H1 (cell line): ENCODE measurements at regions not wholly inside any gene's neighbourhood (a gene's known extent, or its start where the extent isn't known, plus 50 kb on each side); places are given as distances from the start of the nearest gene placed in this dataset.

Source experiments
- CTCF ChIA-PET: fragments of 300-600 bp; sonication (Branson Sonifier 250); formaldehyde crosslinking; loops from one replicate; lab custom pipeline; 2021; ENCODE audit not compliant: partially characterized antibody; lab: Charles Lee
- POLR2A ChIA-PET: fragments of 300-600 bp; sonication (Branson Sonifier 250); formaldehyde crosslinking; loops from one replicate; lab custom pipeline; 2021; ENCODE audit warnings: inconsistent platforms; ENCODE audit not compliant: partially characterized antibody; lab: Charles Lee
- DNase-seq, 2 experiments: peaks; one replicate each; pipeline versions ENCODE4 v3.0.0 to v3.0.0-alpha.2; 2010 to 2022; ENCODE audit warnings: low spot score in 2 of 2, low read depth in 1 of 2, mixed read lengths in 1 of 2
- FAIRE-seq: peaks from 2 replicates; lab custom pipeline; 2011; peaks lifted over from hg19 to GRCh38; lab: Jason Lieb, UNC
- H2AFZ ChIP-seq: 2 replicates; pipeline ENCODE4 v1.8.1; 2012; ENCODE audit warnings: low read length, inconsistent platforms
- H2AK5ac ChIP-seq: 2 replicates; pipeline ENCODE4 v1.6.1; 2013; ENCODE audit warnings: low read depth, low read length
- H2BK120ac ChIP-seq: replicated peaks from 2 replicates; pipeline ENCODE3; 2013; ENCODE audit warnings: low read depth, low read length, inconsistent platforms
- H2BK12ac ChIP-seq: 2 replicates; pipeline ENCODE4 v1.6.1; 2013; ENCODE audit warnings: low read depth, low read length
- H2BK15ac ChIP-seq: 2 replicates; pipeline ENCODE4 v1.6.1; 2013; ENCODE audit warnings: low read length
- H2BK20ac ChIP-seq: 2 replicates; pipeline ENCODE4 v1.6.1; 2013; ENCODE audit warnings: low read length
- H2BK5ac ChIP-seq: 2 replicates; pipeline ENCODE4 v1.6.1; 2013; ENCODE audit warnings: low read depth, low read length
- H3K14ac ChIP-seq: 2 replicates; pipeline ENCODE4 v1.6.1; 2013; ENCODE audit warnings: inconsistent platforms; ENCODE audit not compliant: insufficient read length
- H3K18ac ChIP-seq: 2 replicates; pipeline ENCODE4 v1.6.1; 2013; ENCODE audit warnings: low read length; ENCODE audit errors: extremely low read depth
- H3K23ac ChIP-seq: 2 replicates; pipeline ENCODE4 v1.6.1; 2013; ENCODE audit warnings: inconsistent platforms; ENCODE audit not compliant: insufficient read length
- H3K23me2 ChIP-seq: 2 replicates; pipeline ENCODE4 v1.6.1; 2013; ENCODE audit warnings: low read depth, low read length
- H3K27ac ChIP-seq: 2 replicates; pipeline ENCODE4 v1.6.1; 2011; ENCODE audit warnings: low read depth, low read length, inconsistent platforms
- H3K27me3 ChIP-seq, 4 experiments: replicated peaks in 1 of 4; 1 replicate in 1 of 4; 2 replicates in 3 of 4; pipeline versions ENCODE4 v1.6.1 to v1.8.1; 2011 to 2013; ENCODE audit warnings: low read length in 3 of 4, mild to moderate bottlenecking in 3 of 4, inconsistent platforms in 2 of 4, mixed read lengths in 2 of 4, moderate library complexity in 1 of 4; ENCODE audit not compliant: control insufficient read depth in 3 of 4, insufficient read depth in 3 of 4; ENCODE audit errors: extremely low read depth in 1 of 4
- H3K36me3 ChIP-seq, 4 experiments: 2 replicates each; pipeline versions ENCODE4 v1.6.1 to v1.8.1; 2011 to 2013; ENCODE audit warnings: mild to moderate bottlenecking in 4 of 4, low read length in 3 of 4, moderate library complexity in 2 of 4, control low read depth in 1 of 4, inconsistent platforms in 1 of 4; ENCODE audit not compliant: insufficient read depth in 4 of 4, control insufficient read depth in 2 of 4
- H3K4ac ChIP-seq: replicated peaks from 2 replicates; pipeline ENCODE3; 2013; ENCODE audit warnings: low read length, low read depth, mixed read lengths, inconsistent platforms; ENCODE audit not compliant: insufficient read length
- H3K4me1 ChIP-seq, 4 experiments: replicated peaks in 1 of 4; 1 replicate in 1 of 4; 2 replicates in 3 of 4; pipeline versions ENCODE4 v1.6.1 to v1.8.1; 2011 to 2013; ENCODE audit warnings: low read length in 3 of 4, inconsistent platforms in 2 of 4, mixed read lengths in 1 of 4; ENCODE audit not compliant: insufficient read depth in 4 of 4, control insufficient read depth in 3 of 4
- H3K4me2 ChIP-seq, 2 experiments: 2 replicates each; pipeline versions ENCODE4 v1.6.1 to v1.8.1; 2011 to 2013; ENCODE audit warnings: low read depth in 2 of 2, low read length in 2 of 2, control low read depth in 1 of 2, inconsistent platforms in 1 of 2, mild to moderate bottlenecking in 1 of 2; ENCODE audit not compliant: insufficient read depth in 1 of 2
- H3K4me3 ChIP-seq, 4 experiments: fragments of 200-600, 300-600 bp in 1 of 4; sonication (generic), shearing (Covaris generic), sonication (Bioruptor Twin) in 1 of 4; 2 replicates each; pipeline versions ENCODE4 v1.5.1 to v1.8.1; 2011 to 2016; ENCODE audit warnings: low read length in 4 of 4, low read depth in 3 of 4, control low read depth in 2 of 4, inconsistent platforms in 2 of 4, mild to moderate bottlenecking in 2 of 4, mixed read lengths in 1 of 4, moderate library complexity in 1 of 4; ENCODE audit not compliant: insufficient read depth in 2 of 4; ENCODE audit errors: extremely low read depth in 1 of 4
- H3K56ac ChIP-seq: replicated peaks from 2 replicates; pipeline ENCODE3; 2013; ENCODE audit warnings: low read depth, mild to moderate bottlenecking, mixed read lengths, low read length, inconsistent platforms; ENCODE audit not compliant: insufficient read length
- H3K79me1 ChIP-seq: 2 replicates; pipeline ENCODE4 v1.6.1; 2013; ENCODE audit warnings: low read depth, low read length, control low read depth
- H3K79me2 ChIP-seq, 2 experiments: 2 replicates each; pipeline versions ENCODE4 v1.6.1 to v1.8.1; 2012 to 2013; ENCODE audit warnings: low read length in 2 of 2, mild to moderate bottlenecking in 2 of 2, inconsistent platforms in 1 of 2; ENCODE audit not compliant: insufficient read depth in 2 of 2, control insufficient read depth in 1 of 2
- H3K9ac ChIP-seq, 4 experiments: replicated peaks in 1 of 4; 1 replicate in 1 of 4; 2 replicates in 3 of 4; pipeline versions ENCODE4 v1.6.1 to v1.8.1; 2011 to 2013; ENCODE audit warnings: low read depth in 3 of 4, low read length in 3 of 4, control low read depth in 2 of 4, mild to moderate bottlenecking in 2 of 4, moderate library complexity in 2 of 4, inconsistent platforms in 1 of 4; ENCODE audit errors: extremely low read depth in 1 of 4
- H3K9me3 ChIP-seq, 2 experiments: 2 replicates each; pipeline versions ENCODE4 v1.6.1 to v1.8.1; 2012 to 2013; ENCODE audit warnings: mild to moderate bottlenecking in 2 of 2, moderate library complexity in 2 of 2, control low read depth in 1 of 2, inconsistent platforms in 1 of 2, low read depth in 1 of 2, low read length in 1 of 2, mixed read lengths in 1 of 2; ENCODE audit not compliant: insufficient read depth in 2 of 2
- H4K20me1 ChIP-seq, 2 experiments: replicated peaks in 1 of 2; 2 replicates each; pipeline versions ENCODE3 to v1.8.1; 2011 to 2013; ENCODE audit warnings: inconsistent platforms in 2 of 2, low read length in 2 of 2, mild to moderate bottlenecking in 1 of 2; ENCODE audit not compliant: insufficient read depth in 2 of 2, control insufficient read depth in 1 of 2
- H4K5ac ChIP-seq: 2 replicates; pipeline ENCODE4 v1.6.1; 2013; ENCODE audit warnings: low read length, low read depth, mixed read lengths, inconsistent platforms; ENCODE audit not compliant: insufficient read length
- H4K8ac ChIP-seq: 2 replicates; pipeline ENCODE4 v1.8.0; 2013; ENCODE audit warnings: mild to moderate bottlenecking, moderate library complexity, low read length, inconsistent platforms; ENCODE audit not compliant: insufficient read depth; ENCODE audit errors: extremely low read depth
- H4K91ac ChIP-seq: replicated peaks from 2 replicates; pipeline ENCODE3; 2013; ENCODE audit warnings: low read length, mixed read lengths, inconsistent platforms; ENCODE audit not compliant: insufficient read length
- CEBPB ChIP-seq: IDR thresholded peaks from 2 replicates; pipeline ENCODE4 v1.6.1; 2012; ENCODE audit warnings: low read depth, low read length
- CHD1 ChIP-seq: IDR thresholded peaks from 2 replicates; pipeline ENCODE4 v1.6.1; 2012; ENCODE audit warnings: low read depth, low read length, improper control_type of control experiment
- EZH2 ChIP-seq: fragments of 200-600 bp; sonication (generic); IDR thresholded peaks from 2 replicates; pipeline ENCODE4 v1.7.1; 2012; ENCODE audit warnings: low read depth, mild to moderate bottlenecking, moderate library complexity, low read length, inconsistent platforms; ENCODE audit not compliant: severe bottlenecking
- HDAC2 ChIP-seq, 2 experiments: fragments of 300-600 bp in 1 of 2; sonication (generic) in 1 of 2; IDR thresholded peaks; 2 replicates each; pipeline ENCODE4 v1.6.1; 2011 to 2012; ENCODE audit warnings: low read depth in 2 of 2, low read length in 2 of 2, mild to moderate bottlenecking in 2 of 2, moderate library complexity in 2 of 2, borderline replicate concordance in 1 of 2, inconsistent platforms in 1 of 2
- MAFK ChIP-seq: IDR thresholded peaks from 2 replicates; pipeline ENCODE4 v1.6.1; 2012; ENCODE audit warnings: low read depth, mild to moderate bottlenecking, improper control_type of control experiment, low read length
- MAX ChIP-seq: IDR thresholded peaks from 2 replicates; pipeline ENCODE4 v1.6.1; 2012; ENCODE audit warnings: inconsistent platforms
- NRF1 ChIP-seq: IDR thresholded peaks from 2 replicates; pipeline ENCODE4 v1.6.1; 2011; ENCODE audit warnings: mild to moderate bottlenecking, low read depth, low read length, improper control_type of control experiment
- POLR2AphosphoS5 ChIP-seq: IDR thresholded peaks from 2 replicates; pipeline ENCODE4 v1.6.1; 2011; ENCODE audit warnings: low read depth, low read length
- POU5F1 ChIP-seq: IDR thresholded peaks from 2 replicates; pipeline ENCODE4 v1.6.1; 2011; ENCODE audit warnings: low read depth, mild to moderate bottlenecking, low read length, moderate library complexity
- RFX5 ChIP-seq: IDR thresholded peaks from 2 replicates; pipeline ENCODE4 v1.6.1; 2011; ENCODE audit warnings: low read depth, low read length, improper control_type of control experiment, borderline replicate concordance
- SAP30 ChIP-seq: fragments of 300-600 bp; sonication (generic); IDR thresholded peaks from 2 replicates; pipeline ENCODE4 v1.7.1; 2012; ENCODE audit warnings: low read length, moderate library complexity, mild to moderate bottlenecking, inconsistent platforms; ENCODE audit not compliant: insufficient read depth, insufficient replicate concordance
- SIX5 ChIP-seq: IDR thresholded peaks from 2 replicates; pipeline ENCODE4 v1.6.1; 2011; ENCODE audit warnings: mild to moderate bottlenecking, low read depth, low read length
- SP4 ChIP-seq: IDR thresholded peaks from 2 replicates; pipeline ENCODE4 v1.6.1; 2012; ENCODE audit warnings: low read length, inconsistent platforms
- SUZ12 ChIP-seq: fragments of 200-600 bp; sonication (generic); IDR thresholded peaks from 2 replicates; pipeline ENCODE4 v1.6.1; 2012; ENCODE audit warnings: mild to moderate bottlenecking, inconsistent platforms, low read length, moderate library complexity, mixed read lengths
- TAF7 ChIP-seq: optimal IDR thresholded peaks from 2 replicates; pipeline ENCODE3; 2011; ENCODE audit warnings: low read depth, mild to moderate bottlenecking, inconsistent platforms, low read length, moderate library complexity, borderline replicate concordance
- TBP ChIP-seq: IDR thresholded peaks from 2 replicates; pipeline ENCODE4 v1.6.1; 2011; ENCODE audit warnings: low read depth, low read length, improper control_type of control experiment
- WGBS, 2 experiments: shearing (Covaris generic) in 1 of 2; methylation state at CpG; one replicate each; pipeline versions ENCODE4 v1.1.6 to v1.1.7; 2013 to 2015; ENCODE audit warnings: low lambda C conversion rate in 2 of 2, mixed read lengths in 2 of 2, inconsistent platforms in 1 of 2, low coverage in 1 of 2, missing lambda C conversion rate in 1 of 2; ENCODE audit not compliant: insufficient replicate concordance in 2 of 2, insufficient coverage in 1 of 2, insufficient read length in 1 of 2; ENCODE audit errors: extremely low coverage in 1 of 2, missing lambda C conversion rate in 1 of 2; 5-methylcytosine and 5-hydroxymethylcytosine counted together

GRCh38 chr3:153626158-153626557 lies 464.1 kb downstream of the RAP2B start:
- no peak overlapping the region for H2AK5ac ChIP-seq
- H3K23ac ChIP-seq: no peak overlapping the region
- no peaks in the 10 kb centered on the region for H4K20me1 ChIP-seq
- no peaks in the 10 kb centered on the region for H3K36me3 ChIP-seq
- H2BK20ac ChIP-seq: no peak overlapping the region
- CTCF ChIA-PET: interaction anchor here (1.0 kb wide), 1 partner anchor 28 kb away, joined by 3 read pairs; no protein-coding TSS in a partner anchor
- no peak overlapping the region for H2BK5ac ChIP-seq
- H4K5ac ChIP-seq: no peak overlapping the region
- H3K27me3 ChIP-seq: no peaks in the 10 kb centered on the region
- no peaks in the 10 kb centered on the region for H3K79me2 ChIP-seq
- DNase-seq (no peak), FAIRE-seq (no peak)
- H3K4me2 ChIP-seq: no peak overlapping the region
- H3K18ac ChIP-seq: no peak overlapping the region
- H3K23me2 ChIP-seq: no peaks in the 10 kb centered on the region
- no peak overlapping the region for H2BK12ac ChIP-seq
- no peak overlapping the region for H3K27ac ChIP-seq
- H3K9ac ChIP-seq: no peak overlapping the region
- no peaks in the 10 kb centered on the region for H3K79me1 ChIP-seq
- no peak overlapping the region for H3K4me3 ChIP-seq
- H3K14ac ChIP-seq: no peak overlapping the region
- H2BK120ac ChIP-seq: no peak overlapping the region
- POLR2A ChIA-PET: no interaction called here
- no peak overlapping the region for H2BK15ac ChIP-seq
- H3K9me3 ChIP-seq: no peaks in the 10 kb centered on the region
- no peak overlapping the region for H4K91ac ChIP-seq
- 91% methylated on average over 2 of the region's 2 CpGs; no CpG with 5 or more reads in 1 of the 2 experiments for WGBS, 2 experiments
- no peak overlapping the region for H4K8ac ChIP-seq
- no peaks in the 10 kb centered on the region for H3K4me1 ChIP-seq
- no peak overlapping the region for H3K4ac ChIP-seq
- no peak overlapping the region for H2AFZ ChIP-seq
- no peak overlapping the region for H3K56ac ChIP-seq
- TF ChIP-seq HDAC2 (IDR thresholded peaks at IDR 0.05; ENCODE audit: borderline replicate concordance in 1 of 2, low read depth in 2 of 2, low read length in 2 of 2) (no peak), SIX5 (no peak), TAF7 (no peak), MAFK (no peak), POU5F1 (no peak), SAP30 (no peak), SUZ12 (no peak), CEBPB (no peak), TBP (no peak), SP4 (no peak), RFX5 (no peak), CHD1 (no peak), POLR2AphosphoS5 (no peak), NRF1 (no peak), EZH2 (no peak), MAX (no peak)
